SK-N-SH (cell line): ENCODE measurements at regions not wholly inside any gene's neighbourhood (a gene's known extent, or its start where the extent isn't known, plus 50 kb on each side); places are given as distances from the start of the nearest gene placed in this dataset.

Experiments used
- CTCF ChIA-PET: fragments of 300-600, 350-600 bp; formaldehyde crosslinking; extraction: SDS; loops from one replicate; lab custom pipeline; 2021; lab: Yijun Ruan, JAX
- POLR2A ChIA-PET: fragments of 350-600 bp; sonication (Branson Sonifier 250); formaldehyde crosslinking; extraction: SDS; loops from one replicate; lab custom pipeline; 2020; ENCODE audit warnings: antibody characterized with exemption, inconsistent platforms; lab: Yijun Ruan, JAX
- DNase-seq: peaks from one replicate; pipeline ENCODE4 v3.0.0; 2012
- H2AFZ ChIP-seq: fragments of 200-600 bp; sonication (generic); 2 replicates; pipeline ENCODE4 v1.8.1; 2016; ENCODE audit warnings: antibody characterized with exemption, mild to moderate bottlenecking, low read depth
- H3F3A ChIP-seq: fragments of 200-600 bp; sonication (generic); replicated peaks from 2 replicates; pipeline ENCODE3; 2016; ENCODE audit warnings: antibody characterized with exemption, mild to moderate bottlenecking; ENCODE audit not compliant: insufficient read depth
- H3K27ac ChIP-seq, 2 experiments: fragments of 200-500 bp in 1 of 2; fragments of 200-600 bp in 1 of 2; sonication (Bioruptor generic) in 1 of 2; sonication (generic), shearing (Covaris generic) in 1 of 2; 2 replicates each; pipeline versions ENCODE4 v1.5.1 to v1.6.1; 2014 to 2016; ENCODE audit warnings: low read depth in 2 of 2, inconsistent platforms in 1 of 2, low read length in 1 of 2, mild to moderate bottlenecking in 1 of 2, mixed read lengths in 1 of 2
- H3K27me3 ChIP-seq: fragments of 200-600 bp; sonication (generic), shearing (Covaris generic); 2 replicates; pipeline ENCODE4 v1.6.1; 2016; ENCODE audit warnings: mixed run types; ENCODE audit not compliant: insufficient read depth
- H3K36me3 ChIP-seq, 2 experiments: fragments of 200-500 bp in 1 of 2; fragments of 200-600 bp in 1 of 2; sonication (Bioruptor generic) in 1 of 2; sonication (generic) in 1 of 2; replicated peaks in 1 of 2; 2 replicates each; pipeline versions ENCODE3 to v1.5.1; 2014 to 2016; ENCODE audit warnings: low read length in 1 of 2, mild to moderate bottlenecking in 1 of 2; ENCODE audit not compliant: insufficient read depth in 2 of 2, control insufficient read depth in 1 of 2
- H3K4me1 ChIP-seq, 2 experiments: fragments of 200-500 bp in 1 of 2; fragments of 200-600 bp in 1 of 2; sonication (Bioruptor generic) in 1 of 2; sonication (generic), shearing (Covaris generic) in 1 of 2; 2 replicates each; pipeline versions ENCODE4 v1.5.1 to v1.6.1; 2014 to 2016; ENCODE audit warnings: low read depth in 1 of 2, low read length in 1 of 2, mixed run types in 1 of 2; ENCODE audit not compliant: insufficient read depth in 2 of 2, control insufficient read depth in 1 of 2
- H3K4me2 ChIP-seq: fragments of 200-600 bp; sonication (generic), shearing (Covaris generic); 2 replicates; pipeline ENCODE4 v1.6.1; 2017; ENCODE audit warnings: mixed run types
- H3K4me3 ChIP-seq, 2 experiments: fragments of 200-500 bp in 1 of 2; fragments of 200-600 bp in 1 of 2; sonication (Bioruptor generic) in 1 of 2; sonication (generic), shearing (Covaris generic) in 1 of 2; 2 replicates each; pipeline versions ENCODE4 v1.5.1 to v1.8.1; 2014 to 2016; ENCODE audit warnings: low read depth in 2 of 2, inconsistent platforms in 1 of 2, low read length in 1 of 2, mild to moderate bottlenecking in 1 of 2, mixed read lengths in 1 of 2, moderate library complexity in 1 of 2
- H3K79me2 ChIP-seq: fragments of 200-600 bp; sonication (generic); 2 replicates; pipeline ENCODE4 v1.8.1; 2017; ENCODE audit warnings: mild to moderate bottlenecking; ENCODE audit not compliant: insufficient read depth
- H3K9ac ChIP-seq: fragments of 200-600 bp; sonication (generic); 2 replicates; pipeline ENCODE4 v1.6.1; 2017; ENCODE audit warnings: mixed run types
- H3K9me2 ChIP-seq: fragments of 200-600 bp; sonication (generic); 2 replicates; pipeline ENCODE4 v1.6.1; 2017; ENCODE audit warnings: mixed run types
- H3K9me3 ChIP-seq: fragments of 200-600 bp; sonication (generic); 2 replicates; pipeline ENCODE4 v1.6.1; 2017; ENCODE audit warnings: mixed run types, mild to moderate bottlenecking, moderate library complexity
- H4K20me1 ChIP-seq: fragments of 200-600 bp; sonication (generic); 2 replicates; pipeline ENCODE4 v1.6.1; 2017; ENCODE audit warnings: mild to moderate bottlenecking, mixed run types; ENCODE audit not compliant: insufficient read depth
- ELF1 ChIP-seq: IDR thresholded peaks from 2 replicates; pipeline ENCODE4 v1.4.0; 2012
- EP300 ChIP-seq, 2 experiments: IDR thresholded peaks; 2 replicates each; pipeline versions ENCODE4 v1.4.0 to v1.6.1; 2012; ENCODE audit warnings: borderline replicate concordance in 1 of 2, low read depth in 1 of 2, low read length in 1 of 2
- FOSL2 ChIP-seq: IDR thresholded peaks from 2 replicates; pipeline ENCODE4 v1.4.0; 2012; ENCODE audit warnings: low read depth, mild to moderate bottlenecking, moderate library complexity, borderline replicate concordance
- IRF3 ChIP-seq: fragments of 150-350 bp; IDR thresholded peaks from 2 replicates; pipeline ENCODE4 v1.6.1; 2016; ENCODE audit warnings: mild to moderate bottlenecking, low read depth, low read length
- MAX ChIP-seq: IDR thresholded peaks from 2 replicates; pipeline ENCODE4 v1.4.0; 2012; ENCODE audit warnings: low read depth
- MXI1 ChIP-seq: IDR thresholded peaks from 2 replicates; pipeline ENCODE4 v1.6.1; 2012; ENCODE audit warnings: mild to moderate bottlenecking, low read depth, low read length, improper control_type of control experiment
- NFIC ChIP-seq: IDR thresholded peaks from 2 replicates; pipeline ENCODE4 v1.4.0; 2012; ENCODE audit warnings: borderline replicate concordance
- PBX3 ChIP-seq: IDR thresholded peaks from 2 replicates; pipeline ENCODE4; 2012
- POLR2AphosphoS5 ChIP-seq: IDR thresholded peaks from 2 replicates; pipeline ENCODE4 v1.6.1; 2012; ENCODE audit warnings: low read depth, low read length
- RCOR1 ChIP-seq: fragments of 150-350 bp; IDR thresholded peaks from 2 replicates; pipeline ENCODE4 v1.6.1; 2017; ENCODE audit warnings: antibody characterized with exemption, low read length
- RFX5 ChIP-seq: IDR thresholded peaks from 2 replicates; pipeline ENCODE4 v1.6.1; 2012; ENCODE audit warnings: mild to moderate bottlenecking, improper control_type of control experiment, low read length
- RXRA ChIP-seq: IDR thresholded peaks from 2 replicates; pipeline ENCODE4 v1.4.0; 2012; ENCODE audit warnings: low read depth, mild to moderate bottlenecking, borderline replicate concordance
- SMC3 ChIP-seq: IDR thresholded peaks from 2 replicates; pipeline ENCODE4 v1.6.1; 2012; ENCODE audit warnings: low read depth, low read length, improper control_type of control experiment
- TAF1 ChIP-seq: IDR thresholded peaks from 2 replicates; pipeline ENCODE4 v1.6.1; 2012; ENCODE audit warnings: low read depth, mild to moderate bottlenecking, low read length, moderate library complexity, borderline replicate concordance
- YY1 ChIP-seq: IDR thresholded peaks from 2 replicates; pipeline ENCODE4 v1.4.0; 2012; ENCODE audit warnings: low read depth, mild to moderate bottlenecking
- WGBS: methylation state at CpG from one replicate; pipeline ENCODE4 v1.1.6; 2017; ENCODE audit warnings: low lambda C conversion rate; 5-methylcytosine and 5-hydroxymethylcytosine counted together
- TF ChIP-seq, protein P1 (sequence below): fragments of 200-600 bp; sonication (generic); IDR thresholded peaks from 2 replicates; pipeline ENCODE4 v1.6.1; 2017; ENCODE audit warnings: antibody characterized with exemption, mild to moderate bottlenecking, moderate library complexity
- TF ChIP-seq, protein P2 (sequence below): IDR thresholded peaks from 2 replicates; pipeline ENCODE4 v1.6.1; 2012; ENCODE audit warnings: mild to moderate bottlenecking, low read depth, low read length, moderate library complexity

DNA sequence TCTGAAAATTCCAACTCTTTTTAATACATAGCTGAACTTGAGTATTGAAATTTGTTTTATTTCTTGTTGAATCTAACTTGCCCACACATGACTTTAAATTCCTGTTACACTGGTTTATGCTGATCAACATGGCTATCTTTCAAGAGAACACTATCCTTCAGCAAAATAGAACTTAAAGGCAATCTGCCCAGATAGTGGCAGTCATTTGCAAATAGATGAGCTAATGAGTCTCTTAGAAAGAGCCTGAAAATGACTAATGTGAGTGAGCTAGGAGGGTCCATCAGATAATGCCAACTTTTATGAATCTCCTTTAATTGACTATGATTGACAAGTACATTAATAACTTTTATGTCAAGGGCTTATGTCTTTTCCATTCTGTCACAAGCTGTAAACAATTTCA lies 1360.8 kb upstream of the C9orf72 start:
- Histone ChIP-seq H3K9me2 (no peaks in the 10 kb centered on the region), H3F3A (no peaks in the 10 kb centered on the region), H3K9ac (no peak overlapping the region), H2AFZ (no peak overlapping the region), H3K36me3 (peaks cover 0 to 3% of the 10 kb centered on the region in 2 experiments), H3K4me1 (peaks cover 0 to 2% of the 10 kb centered on the region in 2 experiments; a peak in 1 of 4 replicates), H3K79me2 (no peaks in the 10 kb centered on the region; the same call in none of the 2 replicates), H4K20me1 (no peaks in the 10 kb centered on the region), H3K9me3 (no peaks in the 10 kb centered on the region), H3K27me3 (no peaks in the 10 kb centered on the region), H3K4me3 (no peak overlapping the region)
- ChIA-PET CTCF (interaction anchor here (0.8 kb wide), 1 partner anchor 12 kb away, joined by 3 read pairs; no protein-coding TSS in a partner anchor), POLR2A (no interaction called here)
- TF ChIP-seq RFX5 (no peak), PBX3 (peak; percentile 34)
- TF ChIP-seq, all 33 proteins: peak for 1
- no peak for DNase-seq
- Histone ChIP-seq H3K4me2 (no peak overlapping the region), H3K27ac (no peak overlapping the region)

GRCh38 chr9:28938981-28939380 lies 1365.7 kb upstream of the C9orf72 start:
- Histone ChIP-seq H3K9ac (no peak overlapping the region), H3K9me3 (no peaks in the 10 kb centered on the region), H3K4me1 (no peaks in the 10 kb centered on the region), H3K4me3 (no peak overlapping the region), H2AFZ (no peak overlapping the region), H3K4me2 (no peak overlapping the region), H3K79me2 (no peaks in the 10 kb centered on the region; the same call in 1 of the 2 replicates), H3K9me2 (no peaks in the 10 kb centered on the region), H3K27me3 (no peaks in the 10 kb centered on the region), H3K27ac (no peak overlapping the region), H3K36me3 (peaks cover 0 to 3% of the 10 kb centered on the region in 2 experiments), H4K20me1 (no peaks in the 10 kb centered on the region), H3F3A (no peaks in the 10 kb centered on the region)
- WGBS: 53% methylated on average over 3 of the region's 3 CpGs
- no peak for DNase-seq
- CTCF ChIA-PET: no interaction called here
- POLR2A ChIA-PET: no interaction called here
- TF ChIP-seq POLR2AphosphoS5: no peak
- TF ChIP-seq YY1: no peak
- TF ChIP-seq TAF1: no peak
- no peak for TF ChIP-seq SMC3
- TF ChIP-seq FOSL2: no peak
- no peak for TF ChIP-seq RXRA
- TF ChIP-seq MXI1: no peak
- no peak for TF ChIP-seq RCOR1
- no peak for TF ChIP-seq IRF3
- TF ChIP-seq EP300 (IDR thresholded peaks at IDR 0.05; ENCODE audit: borderline replicate concordance in 1 of 2, low read depth in 1 of 2, low read length in 1 of 2): no peak
- no peak for TF ChIP-seq ELF1
- no peak for TF ChIP-seq NFIC
- TF ChIP-seq MAX: no peak
- TF ChIP-seq PBX3: no peak
- TF ChIP-seq, protein P1, sequence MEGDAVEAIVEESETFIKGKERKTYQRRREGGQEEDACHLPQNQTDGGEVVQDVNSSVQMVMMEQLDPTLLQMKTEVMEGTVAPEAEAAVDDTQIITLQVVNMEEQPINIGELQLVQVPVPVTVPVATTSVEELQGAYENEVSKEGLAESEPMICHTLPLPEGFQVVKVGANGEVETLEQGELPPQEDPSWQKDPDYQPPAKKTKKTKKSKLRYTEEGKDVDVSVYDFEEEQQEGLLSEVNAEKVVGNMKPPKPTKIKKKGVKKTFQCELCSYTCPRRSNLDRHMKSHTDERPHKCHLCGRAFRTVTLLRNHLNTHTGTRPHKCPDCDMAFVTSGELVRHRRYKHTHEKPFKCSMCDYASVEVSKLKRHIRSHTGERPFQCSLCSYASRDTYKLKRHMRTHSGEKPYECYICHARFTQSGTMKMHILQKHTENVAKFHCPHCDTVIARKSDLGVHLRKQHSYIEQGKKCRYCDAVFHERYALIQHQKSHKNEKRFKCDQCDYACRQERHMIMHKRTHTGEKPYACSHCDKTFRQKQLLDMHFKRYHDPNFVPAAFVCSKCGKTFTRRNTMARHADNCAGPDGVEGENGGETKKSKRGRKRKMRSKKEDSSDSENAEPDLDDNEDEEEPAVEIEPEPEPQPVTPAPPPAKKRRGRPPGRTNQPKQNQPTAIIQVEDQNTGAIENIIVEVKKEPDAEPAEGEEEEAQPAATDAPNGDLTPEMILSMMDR: no peak
- TF ChIP-seq, protein P2, sequence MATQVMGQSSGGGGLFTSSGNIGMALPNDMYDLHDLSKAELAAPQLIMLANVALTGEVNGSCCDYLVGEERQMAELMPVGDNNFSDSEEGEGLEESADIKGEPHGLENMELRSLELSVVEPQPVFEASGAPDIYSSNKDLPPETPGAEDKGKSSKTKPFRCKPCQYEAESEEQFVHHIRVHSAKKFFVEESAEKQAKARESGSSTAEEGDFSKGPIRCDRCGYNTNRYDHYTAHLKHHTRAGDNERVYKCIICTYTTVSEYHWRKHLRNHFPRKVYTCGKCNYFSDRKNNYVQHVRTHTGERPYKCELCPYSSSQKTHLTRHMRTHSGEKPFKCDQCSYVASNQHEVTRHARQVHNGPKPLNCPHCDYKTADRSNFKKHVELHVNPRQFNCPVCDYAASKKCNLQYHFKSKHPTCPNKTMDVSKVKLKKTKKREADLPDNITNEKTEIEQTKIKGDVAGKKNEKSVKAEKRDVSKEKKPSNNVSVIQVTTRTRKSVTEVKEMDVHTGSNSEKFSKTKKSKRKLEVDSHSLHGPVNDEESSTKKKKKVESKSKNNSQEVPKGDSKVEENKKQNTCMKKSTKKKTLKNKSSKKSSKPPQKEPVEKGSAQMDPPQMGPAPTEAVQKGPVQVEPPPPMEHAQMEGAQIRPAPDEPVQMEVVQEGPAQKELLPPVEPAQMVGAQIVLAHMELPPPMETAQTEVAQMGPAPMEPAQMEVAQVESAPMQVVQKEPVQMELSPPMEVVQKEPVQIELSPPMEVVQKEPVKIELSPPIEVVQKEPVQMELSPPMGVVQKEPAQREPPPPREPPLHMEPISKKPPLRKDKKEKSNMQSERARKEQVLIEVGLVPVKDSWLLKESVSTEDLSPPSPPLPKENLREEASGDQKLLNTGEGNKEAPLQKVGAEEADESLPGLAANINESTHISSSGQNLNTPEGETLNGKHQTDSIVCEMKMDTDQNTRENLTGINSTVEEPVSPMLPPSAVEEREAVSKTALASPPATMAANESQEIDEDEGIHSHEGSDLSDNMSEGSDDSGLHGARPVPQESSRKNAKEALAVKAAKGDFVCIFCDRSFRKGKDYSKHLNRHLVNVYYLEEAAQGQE: no peak
